GM11168 (cell line): ENCODE measurements at regions not wholly inside any gene's neighbourhood (a gene's known extent, or its start where the extent isn't known, plus 50 kb on each side); places are given as distances from the start of the nearest gene placed in this dataset.
"Not testable (repeated sequence)": the region's sequence is repeated elsewhere in the genome, so short reads cannot be mapped to it uniquely, and the experiment has no call there.

Experiments
- in situ Hi-C: fragments of 300-500 bp; cut with MboI; formaldehyde crosslinking; loops from one replicate; pipeline ENCODE4 v1.12.0; 2022; ENCODE audit warnings: low sequenced_read_pairs; ENCODE audit not compliant: unreplicated experiment

DNA sequence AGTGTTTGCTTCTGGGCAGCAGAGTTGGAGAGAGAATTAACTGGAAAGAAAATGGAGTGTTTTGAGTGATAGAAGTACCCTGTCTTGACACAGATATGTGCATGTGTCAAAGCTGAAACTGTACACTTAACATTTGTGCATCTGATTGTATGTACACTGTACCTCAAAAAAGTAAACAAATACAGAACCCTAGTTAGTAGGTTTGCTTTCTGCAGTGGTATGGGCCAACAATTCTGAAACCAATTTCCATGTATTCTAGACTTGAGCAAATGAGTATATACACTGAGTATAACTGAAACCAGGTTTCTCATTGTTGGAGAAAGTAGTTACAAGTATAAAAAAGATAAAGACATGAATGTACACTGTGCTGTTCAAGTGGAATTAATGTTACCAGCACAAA lies 52.4 kb downstream of the ELAPOR2 start:
- in situ Hi-C loops: no loop called here

DNA sequence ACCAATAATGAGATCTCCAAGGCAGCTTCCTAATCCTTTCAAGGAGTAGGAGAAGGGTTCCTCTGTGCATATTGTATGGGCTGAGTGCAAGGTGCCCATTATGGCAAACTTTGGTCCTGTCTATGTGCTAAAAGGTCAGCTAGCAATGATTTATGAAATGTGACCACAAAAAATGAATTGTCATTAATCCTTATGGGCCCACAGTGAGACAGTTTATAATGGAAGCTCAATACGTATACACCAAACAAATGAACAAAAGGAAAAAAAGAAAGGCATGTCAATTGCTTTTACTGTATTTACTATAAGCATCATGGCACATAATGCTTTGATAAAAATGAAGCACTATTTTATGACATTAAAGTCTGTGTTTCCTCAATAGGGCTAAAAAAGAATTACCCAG lies 54.5 kb downstream of the ELAPOR2 start:
- in situ Hi-C loops: no loop called here

DNA sequence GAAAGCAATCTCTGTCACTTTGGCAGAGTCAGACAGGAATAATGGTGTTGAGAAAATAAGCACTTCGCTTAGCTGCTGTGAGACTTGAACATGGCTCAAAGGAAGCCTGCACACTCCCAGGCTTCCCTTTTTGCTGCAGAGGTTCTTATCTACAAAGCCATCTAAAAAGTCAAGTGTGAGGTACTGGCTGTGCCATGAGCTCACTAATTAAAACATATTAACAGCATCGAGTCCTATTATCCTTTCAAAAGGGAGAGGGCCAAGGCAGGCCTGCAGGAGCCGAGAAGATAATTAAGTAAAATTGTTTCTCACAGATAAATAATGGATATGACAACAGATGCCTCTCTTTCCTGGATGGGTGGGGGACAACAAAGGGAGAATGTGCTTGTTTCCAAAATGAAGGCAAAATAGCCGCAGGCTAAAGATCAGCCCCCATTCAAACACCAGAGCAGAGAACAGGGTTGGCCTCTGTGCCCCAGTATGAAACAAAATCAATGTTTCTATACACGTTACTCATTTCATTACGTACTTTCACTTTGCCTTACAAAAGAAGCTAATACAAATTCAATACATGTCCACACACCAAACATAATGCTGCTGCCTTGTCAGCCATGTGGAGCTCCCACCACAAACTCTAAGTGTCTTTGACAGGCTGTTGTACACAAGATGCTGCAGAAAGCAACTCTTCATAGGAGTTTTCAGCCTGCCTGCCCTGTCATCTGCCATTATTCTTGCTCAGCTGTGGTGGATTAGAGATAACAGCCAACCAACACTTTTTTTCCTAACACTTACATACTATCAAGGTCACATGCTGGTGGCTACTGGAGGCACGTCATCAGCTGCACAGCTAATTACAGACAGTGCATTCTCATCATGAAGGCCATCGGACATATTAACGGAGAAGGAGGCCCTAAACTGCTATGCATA lies 55.3 kb downstream of the ELAPOR2 start:
- in situ Hi-C loops: no loop called here

DNA sequence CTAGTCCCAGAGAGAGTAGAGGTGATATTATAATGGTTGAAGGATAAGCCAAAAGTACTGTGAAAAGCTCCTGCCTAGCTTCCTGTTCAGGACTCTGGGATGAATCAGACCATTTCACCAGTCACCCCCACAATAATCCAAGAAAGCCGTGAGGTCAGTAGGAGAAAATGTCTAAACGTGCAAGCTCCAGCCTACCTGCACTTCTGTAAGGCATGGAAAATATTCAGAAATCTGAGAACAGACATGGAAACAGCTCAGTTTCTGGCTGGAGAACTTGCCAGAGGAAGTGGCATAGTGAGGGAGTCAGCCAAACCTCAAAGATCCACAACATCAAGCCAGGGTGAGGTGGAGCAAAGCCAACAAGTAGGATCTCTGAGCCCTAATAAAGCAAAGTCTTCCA lies 58.2 kb downstream of the ELAPOR2 start:
- in situ Hi-C loops: no loop called here

DNA sequence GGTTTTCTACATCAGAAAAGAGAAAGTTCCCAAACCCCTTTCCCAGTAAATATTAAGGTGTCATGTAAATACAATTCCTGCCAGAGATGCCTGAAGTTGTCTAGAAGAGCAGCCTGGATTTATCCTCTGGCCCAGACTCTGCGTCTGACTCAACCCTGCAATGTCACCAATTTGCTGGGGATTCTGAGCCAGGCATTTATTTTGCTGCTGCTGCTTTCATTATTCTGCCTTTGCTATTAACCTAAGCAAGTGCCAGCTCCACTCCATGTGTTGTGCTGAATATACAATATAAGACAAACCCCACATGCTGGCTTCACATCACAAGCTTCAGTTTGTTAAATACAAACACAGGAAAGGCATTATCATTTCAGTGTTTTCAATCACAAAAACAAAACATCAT lies 59.1 kb downstream of the ELAPOR2 start:
- in situ Hi-C loops: no loop called here

DNA sequence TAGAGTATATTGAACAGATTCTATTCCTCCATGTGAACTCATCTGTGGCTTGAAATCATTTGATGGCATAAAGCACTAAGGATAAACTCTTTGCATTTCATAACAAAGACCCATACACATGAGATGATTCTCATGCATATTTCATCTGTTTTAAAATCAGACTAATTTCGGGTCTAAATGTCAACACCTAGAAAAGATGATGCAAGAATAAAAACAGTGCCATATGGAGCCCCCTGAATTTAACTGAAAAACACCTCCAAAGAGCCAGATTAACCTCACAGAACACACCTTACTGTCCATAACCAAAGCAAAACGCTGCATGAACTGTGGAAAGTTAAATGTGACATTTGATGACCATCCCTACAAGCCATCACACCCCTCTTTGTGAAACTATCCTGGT lies 59.7 kb downstream of the ELAPOR2 start:
- in situ Hi-C loops: no loop called here

DNA sequence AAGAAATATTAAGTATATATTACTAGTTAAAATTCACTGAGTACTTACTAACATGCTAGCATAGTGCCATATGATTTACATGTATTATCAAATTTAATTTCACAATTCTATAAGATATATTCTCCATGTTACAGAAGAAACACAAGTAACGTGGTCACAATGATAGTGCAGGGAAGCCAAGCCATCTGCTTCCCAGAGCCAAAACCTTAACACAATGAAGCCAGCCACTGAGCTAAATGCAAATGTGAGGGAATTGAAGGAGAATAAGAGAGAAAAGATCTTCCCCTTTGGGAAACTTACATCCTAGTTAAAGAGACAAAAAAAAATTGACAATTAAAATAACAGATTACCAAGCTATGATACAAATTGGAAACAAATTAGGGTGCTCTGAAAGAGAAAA lies 63.6 kb downstream of the ELAPOR2 start:
- in situ Hi-C loops: no loop called here

DNA sequence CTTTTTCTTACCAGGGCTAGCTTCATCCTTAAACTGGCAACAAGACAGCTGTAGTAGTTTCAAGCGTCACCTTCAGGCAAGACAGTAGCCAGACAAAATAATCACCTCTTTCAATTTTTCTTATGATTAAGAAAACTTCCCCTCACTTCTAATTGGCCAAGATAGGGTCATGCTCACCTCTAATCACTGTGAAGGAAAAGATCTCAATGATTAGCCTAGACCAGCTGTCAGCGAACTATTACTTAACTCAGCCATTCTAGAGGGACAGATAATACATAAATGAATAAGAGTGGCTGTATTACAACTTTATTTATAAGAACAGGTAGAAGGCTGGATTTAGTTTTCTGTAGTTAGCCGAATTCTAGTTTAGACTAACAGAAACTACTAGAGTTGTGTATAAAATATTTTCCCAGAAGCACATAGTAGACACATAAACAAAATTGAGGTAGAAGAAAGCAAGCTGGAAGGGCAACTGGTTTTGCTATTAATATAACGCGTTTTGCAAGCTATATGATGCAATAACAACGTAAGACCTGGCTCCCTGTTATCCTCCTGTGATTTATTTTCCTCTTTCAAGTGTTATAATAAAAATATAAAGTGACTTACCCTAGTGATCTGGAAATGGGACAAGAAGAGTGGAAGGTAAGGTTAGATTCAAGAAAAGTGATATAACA lies 64.3 kb downstream of the ELAPOR2 start:
- in situ Hi-C loops: no loop called here

DNA sequence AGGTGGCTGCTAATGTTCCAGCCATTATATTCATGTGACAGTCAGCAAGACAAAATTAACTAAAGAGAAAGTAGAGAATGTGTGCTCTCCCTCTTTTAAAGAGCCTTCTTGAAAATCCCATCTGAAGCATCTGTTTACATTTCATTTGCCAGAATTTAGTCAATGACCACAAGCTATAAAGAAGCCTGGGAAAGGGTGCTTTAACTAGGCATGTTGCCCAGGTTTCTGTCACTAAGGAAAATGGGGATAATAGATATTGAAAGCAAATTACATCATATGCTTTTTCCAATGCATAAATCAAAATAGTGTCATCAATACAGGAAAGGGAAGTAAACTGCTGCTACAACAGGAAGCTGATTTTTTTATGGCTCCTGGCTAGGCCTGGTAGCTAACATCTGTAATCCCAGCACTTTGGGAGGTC lies 67.7 kb downstream of the ELAPOR2 start:
- in situ Hi-C loops: no loop called here

DNA sequence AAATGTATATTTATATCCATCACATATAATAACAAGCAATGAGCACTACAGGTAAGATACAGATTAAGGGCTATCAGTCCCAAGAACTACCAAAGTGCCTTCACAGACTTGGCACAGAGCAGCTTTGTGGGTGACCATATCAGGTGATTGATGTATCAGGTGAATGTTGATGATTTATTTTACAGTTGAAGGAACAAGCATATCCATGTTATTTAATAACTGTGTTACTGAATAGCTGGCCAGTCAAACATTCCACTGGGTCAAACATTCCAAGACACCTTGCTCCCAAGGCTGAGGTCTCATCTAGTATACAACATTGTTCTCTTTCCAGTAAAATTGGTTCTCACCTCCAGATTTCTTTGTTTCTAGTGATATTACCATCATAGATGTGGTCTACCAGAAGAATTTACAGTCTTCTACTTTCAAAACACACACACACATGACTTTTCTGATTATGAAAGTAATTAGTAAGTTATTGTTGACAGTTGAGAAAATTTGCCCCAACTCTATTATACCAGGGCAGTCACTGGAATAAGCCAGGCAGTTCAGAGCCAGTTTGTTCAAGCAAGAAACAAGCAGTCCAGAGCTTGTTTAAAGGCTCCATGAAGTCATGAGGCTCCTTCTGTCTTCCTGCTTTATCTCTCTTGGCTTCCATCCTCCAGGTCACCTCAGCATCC lies 68.2 kb downstream of the ELAPOR2 start:
- in situ Hi-C loops: no loop called here

DNA sequence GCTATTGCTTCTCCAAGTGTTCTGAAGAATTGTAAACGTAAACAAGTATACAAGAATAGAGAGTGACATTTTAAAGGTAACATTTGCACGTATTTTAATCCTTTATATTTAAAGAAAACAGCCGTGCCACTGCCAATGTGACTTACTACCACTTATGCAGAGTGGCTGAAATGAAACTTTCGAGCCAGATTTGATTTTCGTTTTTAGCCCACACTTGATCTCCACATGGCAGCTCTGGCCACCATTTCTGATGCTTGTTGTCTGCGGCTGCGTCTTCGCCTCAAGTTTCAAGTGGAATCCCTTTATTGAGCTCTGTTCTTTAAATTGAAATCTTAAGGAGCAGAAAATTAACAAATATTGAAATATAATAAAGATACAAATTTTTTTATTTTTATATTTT lies 70.0 kb downstream of the ELAPOR2 start:
- in situ Hi-C loops: no loop called here

DNA sequence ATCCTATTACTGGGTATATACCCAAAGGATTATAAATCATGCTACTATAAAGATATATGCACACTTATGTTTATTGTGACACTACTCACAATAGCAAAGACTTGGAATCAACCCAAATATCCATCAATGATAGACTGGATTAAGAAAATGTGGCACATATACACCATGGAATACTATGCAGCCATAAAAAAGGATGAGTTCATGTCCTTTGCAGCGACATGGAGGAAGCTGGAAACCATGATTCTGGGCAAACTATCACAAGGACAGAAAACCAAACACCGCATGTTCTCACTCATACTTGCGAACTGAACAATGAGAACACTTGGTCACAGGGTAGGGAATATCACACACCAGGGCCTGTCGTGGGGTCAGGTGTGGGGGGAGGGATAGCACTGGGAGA lies 71.6 kb downstream of the ELAPOR2 start:
- in situ Hi-C loops: not testable (repeated sequence)

DNA sequence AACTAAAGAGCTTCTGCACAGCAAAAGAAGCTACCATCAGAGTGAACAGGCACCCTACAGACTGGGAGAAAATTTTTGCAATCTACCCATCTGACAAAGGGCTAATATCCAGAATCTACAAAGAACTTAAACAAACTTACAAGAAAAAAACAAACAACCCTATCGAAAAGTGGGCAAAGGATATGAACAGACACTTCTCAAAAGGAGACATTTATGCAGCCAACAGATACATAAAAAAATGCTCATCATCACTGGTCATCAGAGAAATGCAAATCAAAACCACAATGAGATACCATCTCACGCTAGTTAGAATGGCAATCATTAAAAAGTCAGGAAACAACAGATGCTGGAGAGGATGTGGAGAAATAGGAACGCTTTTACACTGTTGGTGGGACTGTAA lies 72.1 kb downstream of the ELAPOR2 start:
- in situ Hi-C loops: not testable (repeated sequence)

DNA sequence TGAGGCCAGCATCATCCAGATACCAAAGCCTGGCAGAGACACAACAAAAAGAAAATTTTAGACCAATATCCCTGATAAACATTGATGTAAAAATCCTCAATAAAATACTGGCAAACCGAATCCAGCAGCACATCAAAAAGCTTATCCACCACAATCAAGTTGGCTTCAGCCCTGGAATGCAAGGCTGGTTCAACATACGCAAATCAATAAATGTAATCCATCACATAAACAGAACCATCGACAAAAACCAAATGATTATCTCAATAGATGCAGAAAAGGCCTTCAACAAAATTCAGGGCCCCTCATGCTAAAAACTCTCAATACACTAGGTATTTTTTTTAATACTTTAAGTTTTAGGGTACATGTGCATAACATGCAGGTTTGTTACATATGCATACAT lies 74.1 kb downstream of the ELAPOR2 start:
- in situ Hi-C loops: not testable (repeated sequence)

DNA sequence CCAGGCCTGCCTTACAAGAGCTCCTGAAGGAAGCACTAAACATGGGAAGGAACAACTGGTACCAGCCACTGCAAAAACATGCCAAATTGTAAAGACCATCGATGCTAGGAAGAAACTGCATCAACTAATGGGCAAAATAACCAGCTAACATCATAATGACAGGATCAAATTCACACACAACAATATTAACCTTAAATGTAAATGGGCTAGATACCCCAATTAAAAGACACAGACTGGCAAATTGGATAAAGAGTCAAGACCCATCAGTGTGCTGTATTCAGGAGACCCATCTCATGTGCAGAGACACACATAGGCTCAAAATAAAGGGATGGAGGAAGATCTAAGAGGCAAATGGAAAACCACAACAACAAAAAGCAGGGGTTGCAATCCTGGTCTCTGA lies 75.8 kb downstream of the ELAPOR2 start:
- in situ Hi-C loops: not testable (repeated sequence)

DNA sequence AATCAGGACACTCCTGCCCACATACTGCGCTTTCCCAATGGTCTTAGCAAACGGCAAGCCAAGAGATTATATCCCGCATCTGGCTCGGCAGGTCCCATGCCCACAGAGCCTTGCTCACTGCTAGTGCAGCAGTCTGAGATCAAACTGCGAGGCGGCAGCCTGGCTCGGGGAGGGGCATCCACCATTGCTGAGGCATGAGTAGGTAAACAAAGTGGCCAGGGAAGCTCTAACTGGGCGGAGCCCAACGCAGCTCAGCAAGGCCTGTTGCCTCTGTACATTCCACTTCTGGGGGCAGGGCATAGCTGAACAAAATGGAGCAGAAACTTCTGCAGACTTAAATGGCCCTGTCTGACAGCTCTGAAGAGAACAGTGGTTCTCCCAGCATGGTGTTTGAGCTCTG lies 77.5 kb downstream of the ELAPOR2 start:
- in situ Hi-C loops: not testable (repeated sequence)

DNA sequence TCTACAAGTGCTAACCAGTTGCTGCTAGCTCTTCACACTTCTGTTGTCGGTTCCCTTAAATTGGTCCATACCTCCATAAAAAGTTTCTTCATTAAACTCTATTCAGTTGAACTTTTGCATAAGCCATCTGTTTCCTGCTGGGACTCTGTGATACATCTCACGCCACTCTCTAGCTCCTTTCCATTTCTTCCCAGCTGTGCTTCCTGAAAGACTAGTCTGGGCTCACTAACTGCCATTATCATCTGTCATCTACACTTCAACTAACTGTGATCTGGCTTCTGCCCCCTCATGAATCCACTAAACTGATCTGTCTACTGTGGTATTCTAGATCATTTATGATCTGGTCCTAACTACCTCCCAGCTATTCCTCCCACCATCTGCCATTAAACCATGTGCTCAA lies 78.3 kb downstream of the ELAPOR2 start:
- in situ Hi-C loops: no loop called here

DNA sequence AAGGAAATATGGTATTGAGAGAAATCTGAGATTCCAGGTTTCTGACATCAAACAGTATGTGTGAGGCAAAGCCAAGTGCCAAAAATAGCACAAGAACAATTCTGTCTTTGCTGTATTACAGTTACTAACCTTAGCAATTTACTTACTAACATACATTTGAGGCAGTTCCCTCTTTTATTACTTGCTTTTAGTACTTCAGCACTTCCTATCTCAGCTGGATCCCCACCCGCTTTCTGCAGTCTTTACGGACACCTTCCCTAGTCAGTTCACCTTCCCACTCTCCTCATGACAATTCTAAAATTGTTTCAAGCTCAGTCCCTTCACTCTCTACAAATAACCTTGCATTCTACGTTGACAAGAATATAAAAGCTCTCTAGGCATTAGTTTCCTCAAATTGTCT lies 79.2 kb downstream of the ELAPOR2 start:
- in situ Hi-C loops: no loop called here

DNA sequence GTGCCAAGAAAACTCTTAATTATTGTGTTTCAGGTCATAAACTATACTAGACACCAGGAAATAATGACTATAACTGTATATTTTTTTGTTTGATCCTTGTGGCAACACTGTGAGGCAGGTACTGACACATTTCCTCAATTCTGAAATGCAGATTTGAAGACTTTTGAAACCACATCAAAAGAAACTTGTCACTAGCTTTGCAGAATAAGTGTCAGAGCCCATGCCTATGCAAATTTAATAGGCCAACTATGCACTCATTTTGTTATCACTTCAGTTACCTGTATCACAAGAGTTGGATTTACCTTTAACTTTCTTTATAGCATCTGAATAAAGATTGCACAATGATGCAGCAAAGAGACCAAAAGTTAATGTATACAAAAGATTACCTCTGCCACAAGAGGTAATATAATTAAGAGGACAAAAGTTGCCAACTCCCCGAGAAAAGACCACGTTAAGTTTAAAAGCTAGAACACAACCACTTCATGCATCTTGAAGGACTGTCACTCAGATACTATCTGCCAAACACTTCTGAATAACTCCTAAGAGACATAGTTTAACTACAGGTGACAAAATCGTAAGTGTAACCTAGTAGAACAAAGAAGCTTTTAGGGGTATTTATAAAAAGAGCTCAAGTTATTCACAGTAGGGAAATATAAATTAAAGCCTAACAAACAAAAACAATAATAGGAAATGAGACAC lies 80.5 kb downstream of the ELAPOR2 start:
- in situ Hi-C loops: no loop called here

DNA sequence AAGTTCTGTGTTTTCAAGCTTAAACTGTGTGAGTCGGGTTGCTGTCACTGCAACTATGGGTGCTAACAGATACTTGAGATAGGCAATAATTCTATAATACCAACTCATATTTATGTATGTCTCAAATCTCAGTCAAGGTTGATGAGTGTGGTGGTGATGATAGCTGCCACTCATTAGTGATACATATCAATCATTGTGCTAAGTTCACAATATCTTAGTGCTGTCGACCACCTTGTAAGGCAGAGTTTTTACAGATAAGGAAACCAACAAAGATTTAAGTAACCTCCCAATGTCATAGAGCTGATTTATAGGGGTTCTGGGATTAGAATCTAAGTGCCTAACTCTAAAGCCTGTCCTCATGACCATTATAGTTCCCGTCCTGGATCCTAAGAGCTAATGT lies 82.5 kb downstream of the ELAPOR2 start:
- in situ Hi-C loops: no loop called here

DNA sequence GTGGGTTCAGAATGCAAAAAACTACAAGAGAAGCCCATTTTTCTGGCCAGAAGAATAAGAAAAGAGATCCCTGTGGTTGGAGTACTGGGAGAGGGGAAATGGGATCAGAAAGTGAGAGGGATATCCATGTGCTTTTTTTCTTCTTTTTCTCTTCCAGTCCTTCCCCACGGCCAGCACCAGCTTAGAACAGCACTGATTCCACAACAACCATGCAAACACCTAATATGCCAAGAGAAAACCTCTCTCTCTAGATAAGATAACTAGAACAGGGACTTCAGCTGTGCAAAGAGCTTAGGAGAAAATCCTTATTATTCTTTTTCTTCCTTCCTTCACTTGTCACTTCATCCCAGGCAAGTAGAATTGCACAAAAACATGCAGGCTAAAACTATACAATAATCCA lies 83.5 kb downstream of the ELAPOR2 start:
- in situ Hi-C loops: no loop called here
